Neural cell (in vitro differentiated cells): ENCODE measurements at regions not wholly inside any gene's neighbourhood (a gene's known extent, or its start where the extent isn't known, plus 50 kb on each side); places are given as distances from the start of the nearest gene placed in this dataset.

Source experiments
- CTCF ChIP-seq: fragments of 450-650 bp; IDR thresholded peaks from 2 replicates; pipeline ENCODE4 v1.5.1; 2014; ENCODE audit warnings: antibody characterized with exemption, mild to moderate bottlenecking, moderate library complexity; ENCODE audit not compliant: poor library complexity, severe bottlenecking
- EP300 ChIP-seq: fragments of 450-650 bp; conservative IDR thresholded peaks from 2 replicates; pipeline ENCODE4 v1.6.1; 2014; ENCODE audit warnings: antibody characterized with exemption, mild to moderate bottlenecking, moderate library complexity; ENCODE audit not compliant: poor library complexity, severe bottlenecking
- EZH2 ChIP-seq: fragments of 200-600, 300-800 bp; shearing (Covaris generic), sonication (generic); IDR thresholded peaks from 2 replicates; pipeline ENCODE4 v1.6.1; 2014; ENCODE audit warnings: antibody characterized with exemption, low read length, borderline replicate concordance, mild to moderate bottlenecking; ENCODE audit not compliant: insufficient read depth, poor library complexity, severe bottlenecking
- MXI1 ChIP-seq: fragments of 450-650 bp; conservative IDR thresholded peaks from 2 replicates; pipeline ENCODE4 v1.6.1; 2014; ENCODE audit warnings: antibody characterized with exemption, mild to moderate bottlenecking; ENCODE audit not compliant: poor library complexity, severe bottlenecking
- POLR2AphosphoS5 ChIP-seq: IDR thresholded peaks from 2 replicates; pipeline ENCODE4 v1.6.1; 2012
- RAD21 ChIP-seq: fragments of 450-650 bp; conservative IDR thresholded peaks from 2 replicates; pipeline ENCODE4 v1.6.1; 2014; ENCODE audit warnings: antibody characterized with exemption, mild to moderate bottlenecking, moderate library complexity
- REST ChIP-seq: IDR thresholded peaks from 2 replicates; pipeline ENCODE4 v1.6.1; 2012; ENCODE audit warnings: borderline replicate concordance
- SMC3 ChIP-seq: fragments of 450-650 bp; conservative IDR thresholded peaks from 2 replicates; pipeline ENCODE4 v1.6.1; 2014; ENCODE audit warnings: antibody characterized with exemption, mild to moderate bottlenecking, moderate library complexity; ENCODE audit not compliant: poor library complexity
- TAF1 ChIP-seq: IDR thresholded peaks from 2 replicates; pipeline ENCODE4 v1.6.1; 2012; ENCODE audit warnings: low read depth

- TF ChIP-seq EZH2 (no peak), CTCF (no peak), REST (no peak), EP300 (no peak), POLR2AphosphoS5 (no peak), MXI1 (no peak), RAD21 (no peak), TAF1 (no peak), SMC3 (no peak)
These were observed 704.9 kb upstream of the NUDT12 start for GRCh38 chr5:104267320-104268015.
